ENCODE measurements at regions not wholly inside any gene's neighbourhood (a gene's known extent, or its start where the extent isn't known, plus 50 kb on each side); places are given as distances from the start of the nearest gene placed in this dataset.

- TF ChIP-seq CTCF (conservative IDR thresholded peaks at IDR 0.05; ENCODE audit: low read depth, low read length) = no peak
- TF ChIP-seq EZH2 (IDR thresholded peaks at IDR 0.05; ENCODE audit: low read length, unreplicated experiment) = no peak
- no peak for TF ChIP-seq EZH2phosphoT487 (IDR thresholded peaks at IDR 0.05; ENCODE audit: borderline replicate concordance, low read length)
Observed at GRCh38 chr16:86243571-86244154, 266.7 kb upstream of the FOXF1 start.

Measured in PC-3 (cell line).